ENCODE measurements at regions not wholly inside any gene's neighbourhood (a gene's known extent, or its start where the extent isn't known, plus 50 kb on each side); places are given as distances from the start of the nearest gene placed in this dataset.
"Not testable (repeated sequence)": the region's sequence is repeated elsewhere in the genome, so short reads cannot be mapped to it uniquely, and the experiment has no call there.

DNA sequence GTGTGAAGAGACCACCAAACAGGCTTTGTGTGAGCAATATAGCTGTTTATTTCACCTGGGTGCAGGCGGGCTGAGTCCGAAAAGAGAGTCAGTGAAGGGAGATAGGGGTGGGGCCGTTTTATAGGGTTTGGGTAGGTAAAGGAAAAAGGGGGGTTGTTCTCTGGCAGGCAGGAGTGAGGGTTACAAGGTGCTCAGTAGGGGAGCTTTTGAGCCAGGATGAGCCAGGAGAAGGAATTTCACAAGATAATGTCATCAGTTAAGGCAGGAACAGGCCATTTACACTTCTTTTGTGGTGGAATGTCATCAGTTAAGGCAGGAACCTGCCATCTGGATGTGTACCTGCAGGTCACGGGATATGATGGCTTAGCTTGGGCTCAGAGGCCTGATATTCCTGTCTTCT, 768.4 kb upstream of the KIRREL3 start:
- TF ChIP-seq YY1 (IDR thresholded peaks at IDR 0.05; ENCODE audit: insufficient read depth, insufficient read length); SUZ12 (IDR thresholded peaks at IDR 0.05; ENCODE audit: extremely low read depth, insufficient read depth, insufficient read length): not testable (repeated sequence)
